Skeletal muscle satellite cell (primary cell): ENCODE measurements at regions not wholly inside any gene's neighbourhood (a gene's known extent, or its start where the extent isn't known, plus 50 kb on each side); places are given as distances from the start of the nearest gene placed in this dataset.

Experiments
- H3K27me3 ChIP-seq: 2 replicates; pipeline ENCODE4 v1.7.0; 2013; ENCODE audit warnings: low read length; ENCODE audit not compliant: control insufficient read depth, insufficient read depth
- H3K36me3 ChIP-seq: 2 replicates; pipeline ENCODE4 v1.7.0; 2013; ENCODE audit warnings: mild to moderate bottlenecking, control low read depth, low read length; ENCODE audit not compliant: insufficient read depth
- H3K4me1 ChIP-seq: 2 replicates; pipeline ENCODE4 v1.7.0; 2013; ENCODE audit warnings: low read length; ENCODE audit not compliant: control insufficient read depth, insufficient read depth
- H3K4me2 ChIP-seq: 2 replicates; pipeline ENCODE4 v1.7.0; 2013; ENCODE audit warnings: mild to moderate bottlenecking, low read length
- H3K4me3 ChIP-seq: 2 replicates; pipeline ENCODE4 v1.7.0; 2013; ENCODE audit warnings: low read length
- H3K9ac ChIP-seq: 2 replicates; pipeline ENCODE4 v1.7.0; 2013; ENCODE audit warnings: mild to moderate bottlenecking, low read depth, low read length, moderate library complexity
- H3K9me3 ChIP-seq: replicated peaks from 2 replicates; pipeline ENCODE4 v1.7.0; 2013; ENCODE audit warnings: mild to moderate bottlenecking, control low read depth, low read length

- Histone ChIP-seq H3K27me3 (peaks cover 20% of the 10 kb centered on the region), H3K4me1 (no peaks in the 10 kb centered on the region), H3K4me3 (no peak overlapping the region), H3K9ac (no peak overlapping the region), H3K9me3 (no peaks in the 10 kb centered on the region), H3K4me2 (no peak overlapping the region), H3K36me3 (no peaks in the 10 kb centered on the region)
These were observed 162.2 kb upstream of the CHST15 start for GRCh38 chr10:124255556-124255955.

GRCh38 chr10:124254490-124254889, 161.1 kb upstream of the CHST15 start:
- Histone ChIP-seq H3K4me1 (no peaks in the 10 kb centered on the region), H3K9me3 (no peaks in the 10 kb centered on the region), H3K36me3 (no peaks in the 10 kb centered on the region), H3K27me3 (peaks cover 18% of the 10 kb centered on the region), H3K4me3 (no peak overlapping the region), H3K4me2 (no peak overlapping the region), H3K9ac (no peak overlapping the region)

DNA sequence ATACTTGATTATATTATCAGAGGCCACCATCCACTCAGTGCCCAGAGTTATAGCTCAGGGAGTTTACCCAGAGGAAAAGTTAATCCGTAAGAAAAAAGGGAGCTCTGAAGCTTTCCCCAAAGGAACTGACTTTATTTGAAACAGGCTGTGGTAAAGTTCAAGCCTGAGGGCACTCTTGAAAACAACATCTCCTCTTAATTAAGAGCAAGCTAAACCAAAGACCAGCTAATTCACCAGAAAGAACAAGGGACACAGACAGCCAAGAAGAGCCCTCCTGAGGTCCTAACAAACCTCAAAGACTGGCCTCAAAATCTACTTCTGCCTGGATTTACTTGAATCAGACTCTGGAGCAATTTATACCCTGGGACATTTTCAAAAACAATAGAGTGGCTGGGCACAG, 159.6 kb upstream of the CHST15 start:
- H3K27me3 ChIP-seq: peaks cover 18% of the 10 kb centered on the region
- no peaks in the 10 kb centered on the region for H3K36me3 ChIP-seq
- no peaks in the 10 kb centered on the region for H3K9me3 ChIP-seq
- H3K4me1 ChIP-seq: no peaks in the 10 kb centered on the region
- H3K9ac ChIP-seq: no peak overlapping the region
- H3K4me2 ChIP-seq: no peak overlapping the region
- H3K4me3 ChIP-seq: no peak overlapping the region

DNA sequence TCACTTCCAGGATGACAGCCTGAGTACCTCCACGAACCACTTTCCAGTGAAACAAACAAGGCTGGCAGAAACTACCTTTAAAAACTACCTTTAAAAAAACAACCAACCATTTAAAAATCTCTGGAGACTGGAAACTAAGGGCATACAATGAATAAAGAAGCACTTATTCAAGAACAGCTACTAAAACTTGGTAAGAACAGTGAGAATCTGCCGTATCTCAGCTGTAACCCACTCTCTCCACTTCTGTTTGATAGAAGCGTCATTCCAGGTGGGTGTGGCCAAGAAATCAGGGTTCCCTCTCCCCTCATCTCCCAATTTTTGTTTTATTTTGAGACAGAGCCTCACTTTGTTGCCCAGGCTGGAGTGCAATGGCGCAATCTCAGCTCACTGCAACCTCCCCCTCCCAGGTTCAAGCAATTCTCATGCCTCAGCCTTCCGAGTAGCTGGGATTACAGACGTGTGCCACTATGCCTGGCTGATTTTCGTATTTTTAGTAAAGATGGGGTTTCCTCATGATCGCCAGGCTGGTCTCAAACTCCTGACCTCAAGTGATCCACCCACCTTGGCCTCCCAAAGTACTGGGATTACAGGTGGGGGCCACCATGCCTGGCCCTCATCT, 158.8 kb upstream of the CHST15 start:
- Histone ChIP-seq H3K4me3 (no peak overlapping the region), H3K36me3 (no peaks in the 10 kb centered on the region), H3K9ac (no peak overlapping the region), H3K4me2 (no peak overlapping the region), H3K9me3 (no peaks in the 10 kb centered on the region), H3K27me3 (peaks cover 18% of the 10 kb centered on the region), H3K4me1 (no peaks in the 10 kb centered on the region)

GRCh38 chr10:124251317-124252065, 158.1 kb upstream of the CHST15 start:
- Histone ChIP-seq H3K9me3 (no peaks in the 10 kb centered on the region), H3K4me2 (no peak overlapping the region), H3K4me1 (no peaks in the 10 kb centered on the region), H3K36me3 (no peaks in the 10 kb centered on the region), H3K4me3 (no peak overlapping the region), H3K9ac (no peak overlapping the region), H3K27me3 (peaks cover 22% of the 10 kb centered on the region)

DNA sequence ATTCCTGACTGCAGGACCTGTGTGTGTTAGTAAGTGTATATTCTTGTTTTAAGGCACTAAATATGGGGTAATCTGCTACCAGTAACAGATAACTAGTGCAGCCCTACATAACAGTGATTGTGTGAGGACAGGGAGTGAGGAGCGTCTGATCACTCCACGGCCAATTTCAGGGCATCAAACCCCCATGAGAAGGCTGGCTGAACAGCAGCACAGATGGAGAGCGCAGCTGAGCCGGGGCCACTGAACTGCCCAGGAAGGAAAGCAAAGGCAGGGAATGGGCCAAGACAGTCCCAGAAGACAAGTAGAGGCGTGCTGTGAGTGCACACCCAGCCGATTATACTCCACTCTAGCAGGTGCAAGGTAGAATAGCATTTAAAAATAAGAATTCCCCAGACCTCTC, 157.1 kb upstream of the CHST15 start:
- Histone ChIP-seq H3K9ac (no peak overlapping the region), H3K4me2 (no peak overlapping the region), H3K4me3 (no peak overlapping the region), H3K27me3 (peaks cover 20% of the 10 kb centered on the region), H3K4me1 (no peaks in the 10 kb centered on the region), H3K36me3 (no peaks in the 10 kb centered on the region), H3K9me3 (no peaks in the 10 kb centered on the region)

DNA sequence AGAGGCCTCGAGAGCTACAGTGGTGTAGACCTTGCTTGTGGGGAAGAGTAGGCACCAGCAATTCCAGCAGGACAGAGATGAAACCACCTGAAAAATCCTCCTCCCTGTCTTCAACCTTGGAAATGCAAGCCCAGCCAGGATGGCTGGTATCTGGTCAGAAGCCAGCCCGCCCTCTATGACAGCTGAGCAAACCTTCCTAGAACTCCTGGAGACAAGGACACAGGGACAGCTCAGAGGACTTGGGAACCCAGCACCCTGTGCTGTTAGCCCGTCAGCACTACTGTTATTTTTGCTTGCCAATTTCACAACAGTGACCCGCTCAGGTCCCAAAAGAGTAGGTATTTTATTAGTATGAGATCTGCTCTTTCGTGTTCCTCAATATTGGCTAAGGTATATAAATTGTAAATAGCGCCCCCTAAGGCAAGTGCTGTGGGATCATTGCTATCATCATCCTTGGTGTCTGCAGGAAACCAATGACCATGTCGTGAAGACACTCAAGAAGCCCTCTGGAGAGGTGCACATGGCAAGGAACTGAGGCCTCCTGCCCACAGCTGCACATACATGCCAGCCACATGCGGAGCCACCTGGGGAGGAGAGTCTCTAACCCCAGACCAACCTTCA, 156.5 kb upstream of the CHST15 start:
- no peak overlapping the region for H3K4me3 ChIP-seq
- H3K9me3 ChIP-seq: no peaks in the 10 kb centered on the region
- no peak overlapping the region for H3K9ac ChIP-seq
- H3K4me2 ChIP-seq: no peak overlapping the region
- peaks cover 18% of the 10 kb centered on the region for H3K27me3 ChIP-seq
- no peaks in the 10 kb centered on the region for H3K4me1 ChIP-seq
- H3K36me3 ChIP-seq: no peaks in the 10 kb centered on the region

GRCh38 chr10:124249196-124249595, 155.8 kb upstream of the CHST15 start:
- Histone ChIP-seq H3K9me3 (no peaks in the 10 kb centered on the region), H3K9ac (no peak overlapping the region), H3K4me2 (no peak overlapping the region), H3K4me1 (no peaks in the 10 kb centered on the region), H3K4me3 (no peak overlapping the region), H3K36me3 (no peaks in the 10 kb centered on the region), H3K27me3 (peaks cover 15% of the 10 kb centered on the region)

- Histone ChIP-seq H3K9me3 (no peaks in the 10 kb centered on the region), H3K36me3 (no peaks in the 10 kb centered on the region), H3K4me1 (no peaks in the 10 kb centered on the region), H3K4me2 (no peak overlapping the region), H3K27me3 (peaks cover 17% of the 10 kb centered on the region), H3K9ac (no peak overlapping the region), H3K4me3 (no peak overlapping the region)
These were observed 155.0 kb upstream of the CHST15 start for GRCh38 chr10:124248056-124249045.

DNA sequence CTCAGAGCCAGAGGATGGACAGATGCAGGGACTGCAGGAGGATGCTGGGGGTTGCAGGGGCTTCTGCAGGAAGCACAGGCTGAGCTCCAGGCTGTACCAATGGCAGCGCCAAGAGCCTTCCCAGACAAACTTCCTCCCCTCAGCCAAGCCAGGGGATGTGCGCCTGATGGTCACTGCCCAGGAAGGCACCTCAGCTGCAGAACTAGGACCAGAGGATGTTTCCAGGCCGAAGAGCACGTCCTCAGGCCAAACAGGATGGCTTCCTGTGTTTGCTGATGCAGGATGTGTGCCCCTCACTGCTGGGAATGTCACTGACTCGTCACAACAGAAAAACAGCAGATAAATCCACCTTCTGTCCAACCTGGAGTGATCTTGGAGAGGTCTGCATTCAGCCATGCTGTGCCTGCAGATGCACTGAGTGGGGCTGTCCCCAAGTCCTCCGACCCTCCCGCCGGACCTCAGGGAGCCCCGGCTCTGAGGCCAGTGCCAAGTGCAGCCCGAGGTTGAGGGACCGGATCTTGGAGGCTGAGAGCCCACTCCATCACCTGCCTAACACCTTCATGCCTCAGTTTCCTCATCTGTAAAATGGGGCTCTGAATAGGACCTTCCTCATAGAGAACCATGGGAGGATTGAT, 152.5 kb upstream of the CHST15 start:
- Histone ChIP-seq H3K27me3 (peaks cover 12% of the 10 kb centered on the region), H3K36me3 (no peaks in the 10 kb centered on the region), H3K9me3 (no peaks in the 10 kb centered on the region), H3K4me3 (no peak overlapping the region), H3K4me1 (no peaks in the 10 kb centered on the region), H3K4me2 (no peak overlapping the region), H3K9ac (no peak overlapping the region)

DNA sequence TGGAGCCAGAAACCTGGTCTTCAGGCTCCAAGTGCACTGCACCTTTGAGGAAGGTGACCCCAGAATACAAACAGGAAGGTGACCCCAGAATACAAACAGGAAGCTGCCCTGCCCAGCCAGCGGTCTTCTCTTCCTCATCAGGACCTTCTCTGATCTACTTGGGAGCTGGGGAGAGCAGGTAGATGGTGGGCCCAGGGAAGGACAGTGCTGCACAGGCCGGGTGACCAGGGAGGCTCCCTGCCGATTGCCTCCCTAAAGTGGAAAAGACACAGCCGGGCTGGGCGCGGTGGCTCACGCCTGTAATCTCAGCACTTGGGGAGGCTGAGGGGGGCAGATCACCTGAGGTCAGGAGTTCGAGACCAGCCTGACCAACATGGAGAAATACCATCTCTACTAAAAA, 151.8 kb upstream of the CHST15 start:
- no peaks in the 10 kb centered on the region for H3K9me3 ChIP-seq
- H3K4me1 ChIP-seq: no peaks in the 10 kb centered on the region
- peaks cover 7% of the 10 kb centered on the region for H3K27me3 ChIP-seq
- no peak overlapping the region for H3K4me2 ChIP-seq
- H3K4me3 ChIP-seq: no peak overlapping the region
- H3K9ac ChIP-seq: no peak overlapping the region
- no peaks in the 10 kb centered on the region for H3K36me3 ChIP-seq
